Smooth muscle cell (in vitro differentiated cells): ENCODE measurements at regions not wholly inside any gene's neighbourhood (a gene's known extent, or its start where the extent isn't known, plus 50 kb on each side); places are given as distances from the start of the nearest gene placed in this dataset.

ENCODE experiments used
- DNase-seq: peaks from one replicate; lab custom pipeline; 2025; ENCODE audit not compliant: unreplicated experiment; lab: John Stamatoyannopoulos, UW
- H2AFZ ChIP-seq: fragments of 200-600 bp; sonication (generic); 2 replicates; pipeline ENCODE4 v1.6.0; 2016; ENCODE audit warnings: antibody characterized with exemption, low read depth, mild to moderate bottlenecking
- H3F3A ChIP-seq: fragments of 200-600 bp; sonication (generic); 2 replicates; pipeline ENCODE4 v1.6.0; 2017; ENCODE audit warnings: antibody characterized with exemption, low read depth
- H3K27ac ChIP-seq: fragments of 200-600 bp; sonication (generic); 2 replicates; pipeline ENCODE4 v1.5.1; 2016; ENCODE audit warnings: low read depth, mild to moderate bottlenecking
- H3K27me3 ChIP-seq: fragments of 200-600 bp; sonication (generic); 2 replicates; pipeline ENCODE4 v1.6.1; 2016; ENCODE audit warnings: low read depth, mild to moderate bottlenecking
- H3K36me3 ChIP-seq: fragments of 200-600 bp; sonication (generic); 2 replicates; pipeline ENCODE4 v1.5.1; 2016; ENCODE audit warnings: low read depth
- H3K4me1 ChIP-seq: fragments of 200-600 bp; sonication (generic); 2 replicates; pipeline ENCODE4 v1.5.1; 2016; ENCODE audit warnings: low read depth
- H3K4me2 ChIP-seq: fragments of 200-600 bp; sonication (generic); 2 replicates; pipeline ENCODE4 v1.6.0; 2016; ENCODE audit warnings: mild to moderate bottlenecking
- H3K4me3 ChIP-seq: fragments of 200-600 bp; sonication (generic); 2 replicates; pipeline ENCODE4 v1.5.1; 2016; ENCODE audit warnings: mild to moderate bottlenecking
- H3K79me2 ChIP-seq: fragments of 200-600 bp; sonication (generic); 2 replicates; pipeline ENCODE4 v1.6.0; 2016; ENCODE audit warnings: low read depth, mild to moderate bottlenecking
- H3K9ac ChIP-seq: fragments of 200-600 bp; sonication (generic); 2 replicates; pipeline ENCODE4 v1.6.0; 2016; ENCODE audit warnings: low read depth
- H3K9me3 ChIP-seq: fragments of 200-600 bp; sonication (generic); replicated peaks from 2 replicates; pipeline ENCODE4 v1.5.1; 2016; ENCODE audit warnings: low read depth
- H4K20me1 ChIP-seq: fragments of 200-600 bp; sonication (generic); 2 replicates; pipeline ENCODE4 v1.6.0; 2016; ENCODE audit warnings: low read depth
- WGBS: methylation state at CpG from one replicate; pipeline ENCODE4 v1.1.7; 2016; ENCODE audit warnings: low lambda C conversion rate; 5-methylcytosine and 5-hydroxymethylcytosine counted together
- TF ChIP-seq, protein P1 (sequence below): fragments of 200-600 bp; sonication (generic); IDR thresholded peaks from 2 replicates; pipeline ENCODE4 v1.5.1; 2017; ENCODE audit warnings: borderline replicate concordance, mild to moderate bottlenecking, antibody characterized with exemption; ENCODE audit not compliant: insufficient read depth, poor library complexity, severe bottlenecking

DNA sequence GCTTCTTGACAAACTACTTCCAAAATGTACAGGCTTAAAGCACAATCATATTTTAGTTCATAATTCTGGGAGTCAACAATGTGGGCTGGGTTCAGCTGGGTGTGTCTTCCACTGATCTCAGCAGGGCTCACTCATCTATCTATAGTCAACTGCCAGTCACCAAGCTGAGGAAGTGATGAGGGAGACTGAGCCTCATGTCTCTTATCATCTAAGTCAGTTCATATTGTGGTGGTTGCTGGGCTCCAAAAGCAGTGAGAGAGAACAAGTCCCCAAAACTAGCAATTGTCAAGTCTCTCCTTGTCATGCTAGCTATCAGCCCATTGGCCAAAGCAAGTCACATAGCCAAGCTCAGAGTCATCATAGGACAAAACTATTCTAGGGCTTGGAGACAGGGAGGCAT is 465.9 kb upstream of the ARID1B start:
- no peaks in the 10 kb centered on the region for H3K27me3 ChIP-seq
- H3F3A ChIP-seq, result no peaks in the 10 kb centered on the region
- no peak overlapping the region for H3K27ac ChIP-seq
- H3K9me3 ChIP-seq, result no peaks in the 10 kb centered on the region
- H3K79me2 ChIP-seq, result no peaks in the 10 kb centered on the region
- H3K4me3 ChIP-seq, result no peak overlapping the region
- no peaks in the 10 kb centered on the region for H3K4me1 ChIP-seq
- H3K9ac ChIP-seq, result no peak overlapping the region
- H3K4me2 ChIP-seq, result no peak overlapping the region
- H2AFZ ChIP-seq, result no peak overlapping the region
- no peaks in the 10 kb centered on the region for H3K36me3 ChIP-seq
- TF ChIP-seq, protein P1, sequence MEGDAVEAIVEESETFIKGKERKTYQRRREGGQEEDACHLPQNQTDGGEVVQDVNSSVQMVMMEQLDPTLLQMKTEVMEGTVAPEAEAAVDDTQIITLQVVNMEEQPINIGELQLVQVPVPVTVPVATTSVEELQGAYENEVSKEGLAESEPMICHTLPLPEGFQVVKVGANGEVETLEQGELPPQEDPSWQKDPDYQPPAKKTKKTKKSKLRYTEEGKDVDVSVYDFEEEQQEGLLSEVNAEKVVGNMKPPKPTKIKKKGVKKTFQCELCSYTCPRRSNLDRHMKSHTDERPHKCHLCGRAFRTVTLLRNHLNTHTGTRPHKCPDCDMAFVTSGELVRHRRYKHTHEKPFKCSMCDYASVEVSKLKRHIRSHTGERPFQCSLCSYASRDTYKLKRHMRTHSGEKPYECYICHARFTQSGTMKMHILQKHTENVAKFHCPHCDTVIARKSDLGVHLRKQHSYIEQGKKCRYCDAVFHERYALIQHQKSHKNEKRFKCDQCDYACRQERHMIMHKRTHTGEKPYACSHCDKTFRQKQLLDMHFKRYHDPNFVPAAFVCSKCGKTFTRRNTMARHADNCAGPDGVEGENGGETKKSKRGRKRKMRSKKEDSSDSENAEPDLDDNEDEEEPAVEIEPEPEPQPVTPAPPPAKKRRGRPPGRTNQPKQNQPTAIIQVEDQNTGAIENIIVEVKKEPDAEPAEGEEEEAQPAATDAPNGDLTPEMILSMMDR, result no peak
- DNase-seq, result no peak
- H4K20me1 ChIP-seq, result no peaks in the 10 kb centered on the region

DNA sequence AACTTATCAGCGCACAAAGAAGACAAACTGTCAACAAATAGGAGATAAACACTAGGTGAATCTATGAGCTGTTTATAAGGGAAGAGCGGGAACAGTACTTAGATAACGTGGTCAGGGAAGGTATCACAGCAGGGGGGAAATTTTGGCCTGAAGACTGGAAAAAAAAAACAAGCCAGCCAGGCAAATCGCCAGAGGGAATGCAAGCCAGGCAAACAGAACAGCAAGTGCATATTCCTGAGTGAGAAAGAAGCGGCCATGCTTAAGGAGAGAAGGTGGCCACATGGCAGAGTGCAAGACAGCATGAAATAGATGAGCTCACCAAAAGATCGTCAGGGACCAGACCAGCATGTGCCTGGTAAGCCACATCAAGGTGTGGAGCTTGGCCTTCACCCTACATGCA is 466.5 kb upstream of the ARID1B start:
- DNase-seq, result no peak
- Histone ChIP-seq H3K4me2 (no peak overlapping the region), H3K9me3 (no peaks in the 10 kb centered on the region), H3K4me1 (no peaks in the 10 kb centered on the region), H3K79me2 (no peaks in the 10 kb centered on the region), H2AFZ (no peak overlapping the region), H3F3A (no peaks in the 10 kb centered on the region), H3K9ac (no peak overlapping the region), H3K36me3 (no peaks in the 10 kb centered on the region), H3K27me3 (no peaks in the 10 kb centered on the region), H4K20me1 (no peaks in the 10 kb centered on the region), H3K4me3 (no peak overlapping the region), H3K27ac (no peak overlapping the region)
- 75% methylated on average over 6 of the region's 6 CpGs for WGBS
- TF ChIP-seq, protein P1, result no peak

DNA sequence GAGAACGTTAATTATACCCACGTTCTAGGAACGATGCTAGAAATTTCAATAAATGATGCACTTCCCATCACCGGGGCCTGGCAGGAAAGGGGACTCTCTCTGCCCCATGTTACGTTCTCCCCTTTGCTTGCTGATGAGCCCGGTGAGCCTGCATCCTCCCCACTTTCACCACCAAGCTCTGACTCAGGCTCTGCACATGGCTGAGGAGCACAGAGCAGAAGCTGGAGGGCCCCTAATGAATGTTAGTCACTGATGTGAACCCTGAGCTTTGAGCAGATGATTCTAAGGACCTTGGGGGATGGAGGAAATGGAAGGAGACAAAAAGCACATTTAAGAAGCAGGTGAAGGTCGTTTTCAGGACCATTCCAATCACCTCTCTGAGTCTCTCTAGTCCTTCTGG is 468.2 kb upstream of the ARID1B start:
- H4K20me1 ChIP-seq, result no peaks in the 10 kb centered on the region
- WGBS, result 89% methylated on average over 7 of the region's 7 CpGs
- H3K27me3 ChIP-seq, result no peaks in the 10 kb centered on the region
- H3K9ac ChIP-seq, result no peak overlapping the region
- no peaks in the 10 kb centered on the region for H3K4me1 ChIP-seq
- TF ChIP-seq, protein P1, result no peak
- H3K9me3 ChIP-seq, result no peaks in the 10 kb centered on the region
- H3K79me2 ChIP-seq, result no peaks in the 10 kb centered on the region
- H3F3A ChIP-seq, result no peaks in the 10 kb centered on the region
- no peak overlapping the region for H3K4me3 ChIP-seq
- no peak overlapping the region for H3K4me2 ChIP-seq
- no peak overlapping the region for H3K27ac ChIP-seq
- H3K36me3 ChIP-seq, result no peaks in the 10 kb centered on the region
- H2AFZ ChIP-seq, result no peak overlapping the region
- no peak for DNase-seq

DNA sequence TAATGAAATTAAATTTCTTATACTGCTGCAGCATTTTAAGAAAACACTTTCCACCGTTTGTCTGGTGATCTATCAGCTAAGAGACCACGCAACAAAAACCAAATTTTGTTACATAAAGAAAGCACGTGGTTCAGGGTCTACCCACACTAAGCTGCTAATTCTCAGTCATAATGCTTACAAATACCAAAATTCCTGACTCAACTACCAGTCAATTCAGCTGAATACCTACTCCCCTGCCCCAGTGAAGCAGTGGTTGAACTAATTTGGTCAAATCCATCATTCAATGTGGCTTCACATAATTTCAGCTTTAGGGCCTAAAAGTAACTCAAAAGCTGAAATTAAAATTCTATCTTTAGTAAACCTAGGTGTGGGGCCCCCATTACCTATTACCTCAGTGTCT is 468.6 kb upstream of the ARID1B start:
- TF ChIP-seq, protein P1, result no peak
- H3K27me3 ChIP-seq, result no peaks in the 10 kb centered on the region
- H3K4me3 ChIP-seq, result no peak overlapping the region
- no peak overlapping the region for H3K4me2 ChIP-seq
- no peak overlapping the region for H2AFZ ChIP-seq
- H3K79me2 ChIP-seq, result no peaks in the 10 kb centered on the region
- DNase-seq, result no peak
- no peaks in the 10 kb centered on the region for H3K4me1 ChIP-seq
- no peaks in the 10 kb centered on the region for H3F3A ChIP-seq
- WGBS, result 71% methylated on average over 3 of the region's 3 CpGs
- no peaks in the 10 kb centered on the region for H3K9me3 ChIP-seq
- H3K27ac ChIP-seq, result no peak overlapping the region
- no peaks in the 10 kb centered on the region for H3K36me3 ChIP-seq
- H3K9ac ChIP-seq, result no peak overlapping the region
- no peaks in the 10 kb centered on the region for H4K20me1 ChIP-seq
